HTR-8/SVneo (cell line): ENCODE measurements at regions not wholly inside any gene's neighbourhood (a gene's known extent, or its start where the extent isn't known, plus 50 kb on each side); places are given as distances from the start of the nearest gene placed in this dataset.
"Not testable (repeated sequence)": the region's sequence is repeated elsewhere in the genome, so short reads cannot be mapped to it uniquely, and the experiment has no call there.

Source experiments
- DNase-seq: peaks from one replicate; pipeline ENCODE4 v3.0.0; 2011; ENCODE audit warnings: low spot score, mixed read lengths; ENCODE audit not compliant: insufficient read length
- FAIRE-seq: peaks from 2 replicates; lab custom pipeline; 2011; peaks lifted over from hg19 to GRCh38; lab: Jason Lieb, UNC

DNA sequence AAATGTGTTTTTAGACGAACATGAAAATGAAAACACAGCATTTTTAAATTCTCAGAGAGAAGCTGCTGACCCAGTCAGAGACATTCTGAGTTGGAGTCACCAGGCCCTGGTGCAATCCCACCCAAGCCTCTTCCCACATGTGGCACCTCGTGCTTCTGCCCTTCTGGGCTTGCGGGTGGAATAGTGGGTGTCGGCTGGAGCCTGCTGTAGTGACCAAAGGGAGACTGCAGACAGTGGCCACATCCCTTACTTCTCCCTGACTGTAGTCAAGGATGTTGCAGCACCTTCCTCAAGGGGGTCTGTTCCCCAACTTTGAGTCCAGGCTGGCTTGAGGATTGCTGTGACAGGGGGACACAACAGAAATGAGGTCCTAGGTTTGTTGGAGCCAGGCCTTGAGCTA lies 104.4 kb upstream of the GLI2 start:
- DNase-seq: no peak
- no peak for FAIRE-seq

- FAIRE-seq (no peak), DNase-seq (no peak)
These were observed 103.9 kb upstream of the GLI2 start for GRCh38 chr2:120631724-120632123.

DNA sequence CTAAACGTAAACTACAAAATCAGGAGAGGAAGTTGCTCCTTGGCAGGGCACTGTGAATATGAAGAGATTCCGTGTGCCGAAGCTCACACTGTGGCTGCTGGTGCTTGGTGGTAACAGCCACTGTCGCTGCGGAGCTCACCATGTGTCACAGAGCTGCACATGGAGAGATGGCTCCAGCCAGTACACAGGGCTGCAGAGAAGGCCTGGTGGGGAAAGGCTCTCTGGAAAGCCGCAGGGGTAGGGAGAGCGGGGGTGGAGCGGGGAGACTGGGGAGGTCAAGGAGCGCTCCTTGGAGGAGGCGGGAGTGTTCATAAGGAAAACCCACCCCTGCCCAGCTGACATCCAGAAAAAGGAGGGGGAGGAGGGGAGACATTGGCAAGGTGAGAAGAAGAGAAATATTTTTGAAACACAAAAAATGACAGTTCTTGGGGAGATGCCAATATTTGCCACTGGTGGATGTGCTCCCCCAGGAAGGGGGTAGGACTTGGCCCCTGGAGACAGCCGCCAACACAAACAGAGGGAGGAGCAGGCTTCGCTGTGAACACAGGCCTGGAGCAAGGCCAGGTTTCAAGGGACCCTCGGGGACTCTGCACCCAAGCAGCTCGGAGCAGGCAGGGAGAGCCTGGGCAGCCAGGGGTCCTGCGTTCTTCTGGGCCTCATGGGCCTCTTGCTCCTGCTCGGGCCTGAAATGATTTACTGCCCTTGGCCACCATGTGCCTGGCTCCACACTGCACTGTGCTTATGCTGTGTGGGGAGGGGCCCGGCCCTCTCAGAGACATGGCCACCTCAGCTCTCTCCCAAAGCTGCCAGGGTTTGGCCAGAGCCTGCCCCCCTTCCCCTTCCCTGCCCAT lies 102.6 kb upstream of the GLI2 start:
- DNase-seq (no peak), FAIRE-seq (no peak)

DNA sequence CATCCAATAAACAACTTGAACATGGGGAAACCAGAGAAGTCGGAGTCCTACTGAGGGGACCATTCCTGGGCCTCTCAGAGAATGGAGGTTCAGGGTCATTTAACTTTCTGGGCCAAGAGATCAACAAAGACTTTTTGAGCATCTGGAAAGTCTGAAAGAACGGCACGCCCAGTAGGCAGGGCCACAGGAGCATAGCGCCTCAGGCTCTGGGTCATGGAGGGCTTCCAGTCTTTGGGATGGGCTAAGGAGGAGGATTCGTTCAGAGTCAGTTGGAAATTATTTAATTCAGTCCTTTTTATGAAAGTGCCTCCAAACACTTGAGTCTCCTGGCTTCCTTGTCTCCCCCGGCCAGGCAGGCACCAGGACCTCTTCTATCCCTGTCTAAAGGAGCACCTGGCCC lies 101.1 kb upstream of the GLI2 start:
- no peak for DNase-seq
- FAIRE-seq: no peak

DNA sequence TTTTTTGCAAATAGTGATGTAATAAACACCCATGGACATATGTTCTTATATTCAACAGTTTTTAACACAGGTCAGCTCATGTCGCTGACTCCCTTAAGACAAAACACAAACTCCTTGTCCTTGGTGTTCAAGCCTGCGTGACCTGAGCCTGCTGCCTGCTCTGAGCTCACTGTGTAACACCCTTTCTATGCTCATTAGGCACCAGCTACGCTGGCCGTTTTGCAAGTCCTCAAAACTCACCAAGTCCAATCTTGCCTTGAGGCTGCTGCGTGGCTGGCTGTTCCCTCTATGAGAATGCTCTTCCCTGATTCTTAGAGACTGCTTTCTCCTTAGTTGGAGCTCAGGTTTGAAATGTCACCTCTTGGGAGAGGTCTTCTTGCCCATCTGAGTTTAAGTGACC lies 100.5 kb upstream of the GLI2 start:
- DNase-seq: no peak
- FAIRE-seq: no peak

DNA sequence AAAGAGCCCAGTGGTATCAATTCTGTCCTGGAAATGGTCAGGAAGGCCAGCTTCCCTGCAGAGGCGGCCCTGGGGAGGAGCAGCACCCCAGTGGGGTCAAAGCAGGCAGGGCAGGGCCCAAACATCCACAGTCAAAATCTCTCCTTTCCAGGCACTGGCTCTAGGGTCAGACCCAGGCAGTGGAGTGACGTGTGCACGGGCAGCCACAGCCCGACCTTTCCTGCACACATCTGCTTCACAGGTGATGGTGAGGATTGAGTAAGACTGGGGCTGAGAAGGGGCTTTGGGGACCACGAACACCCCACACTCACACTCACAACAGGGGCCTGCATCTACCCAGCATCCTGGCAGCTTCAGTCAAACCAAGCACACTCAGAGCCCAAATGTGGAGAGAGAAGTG lies 97.8 kb upstream of the GLI2 start:
- DNase-seq (no peak), FAIRE-seq (no peak)

- DNase-seq: no peak
- no peak for FAIRE-seq
These were observed 97.2 kb upstream of the GLI2 start for GRCh38 chr2:120638450-120638849.

GRCh38 chr2:120641366-120641771 lies 94.3 kb upstream of the GLI2 start:
- FAIRE-seq: no peak
- no peak for DNase-seq

DNA sequence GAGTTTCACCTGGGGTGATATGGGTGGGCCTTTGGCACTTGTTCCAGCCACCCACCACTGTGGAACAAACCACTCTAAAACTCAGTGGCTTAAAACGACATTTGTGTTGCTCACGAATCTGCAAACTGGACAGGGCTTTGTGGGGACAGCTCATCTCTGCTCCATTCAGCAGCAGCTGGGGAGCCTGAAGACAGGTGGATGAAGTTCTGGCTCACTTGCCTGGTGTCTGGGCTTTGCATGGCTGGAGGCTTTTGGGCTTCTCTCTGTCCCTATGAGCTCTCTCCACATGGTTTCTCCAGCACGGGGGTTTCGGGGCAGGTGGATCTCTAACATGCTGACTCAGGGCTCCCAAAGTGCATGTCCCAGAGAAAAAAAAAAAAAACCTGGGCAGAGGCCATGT lies 93.0 kb upstream of the GLI2 start:
- DNase-seq: no peak
- FAIRE-seq: no peak

GRCh38 chr2:120646994-120647393 lies 88.7 kb upstream of the GLI2 start:
- FAIRE-seq: no peak
- DNase-seq: no peak

DNA sequence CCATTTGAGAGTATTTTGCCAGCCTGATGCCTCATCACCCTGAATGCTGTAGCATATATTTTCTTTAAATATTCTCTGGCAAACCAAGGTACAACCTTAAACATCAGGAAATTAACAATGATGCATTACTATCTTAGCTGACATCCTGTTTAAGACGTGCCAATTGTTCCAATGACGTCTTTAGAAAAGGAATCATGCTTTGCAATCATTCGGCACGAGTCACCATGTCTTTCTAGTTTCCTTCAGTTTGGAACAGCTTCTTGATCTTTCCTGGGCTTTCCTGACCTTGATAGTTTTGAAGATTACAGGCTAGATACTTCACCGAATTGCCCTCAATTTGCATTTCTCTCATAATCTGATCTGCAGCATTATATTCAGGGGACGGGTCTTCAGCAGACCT lies 88.2 kb upstream of the GLI2 start:
- FAIRE-seq: no peak
- DNase-seq: no peak

DNA sequence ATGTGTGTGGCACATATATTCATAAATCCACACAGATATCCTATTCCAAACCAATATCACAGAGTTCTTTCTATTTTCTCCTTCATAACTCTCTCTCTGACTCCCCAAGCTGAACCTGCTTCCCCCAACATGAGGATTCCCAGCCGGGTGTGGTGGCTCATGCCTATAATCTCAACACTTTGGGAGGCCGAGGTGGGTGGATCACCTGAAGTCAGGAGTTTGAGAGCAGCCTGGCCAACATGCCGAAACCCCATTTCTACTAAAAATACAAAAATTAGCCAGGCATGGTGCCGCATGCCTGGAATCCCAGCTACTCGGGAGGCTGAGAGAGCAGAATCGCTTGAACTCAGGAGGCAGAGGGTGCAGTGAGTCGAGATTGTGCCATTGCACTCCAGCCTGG lies 86.3 kb upstream of the GLI2 start:
- not testable (repeated sequence) for DNase-seq, FAIRE-seq

GRCh38 chr2:120650022-120650644 lies 85.5 kb upstream of the GLI2 start:
- FAIRE-seq (no peak), DNase-seq (no peak)

DNA sequence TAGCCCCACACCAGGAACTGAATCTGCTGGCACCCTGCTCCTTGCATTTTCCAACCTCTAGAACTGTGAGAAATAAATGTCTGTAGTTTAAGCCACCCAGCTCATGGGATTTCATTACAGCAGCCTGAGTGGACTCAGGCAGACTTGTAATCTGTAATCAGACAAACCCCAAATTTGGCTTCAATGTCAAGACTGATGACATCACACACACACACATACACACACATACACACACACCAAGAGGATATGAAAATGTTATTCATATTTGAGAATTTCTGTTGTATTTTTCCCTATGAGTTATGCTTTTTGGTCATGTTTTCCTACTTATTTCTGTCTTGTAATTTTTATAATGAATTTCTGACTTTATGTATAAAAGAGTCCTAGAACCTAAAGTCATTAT lies 83.8 kb upstream of the GLI2 start:
- DNase-seq (no peak), FAIRE-seq (no peak)

GRCh38 chr2:120653046-120653445 lies 82.6 kb upstream of the GLI2 start:
- FAIRE-seq (no peak), DNase-seq (no peak)

DNA sequence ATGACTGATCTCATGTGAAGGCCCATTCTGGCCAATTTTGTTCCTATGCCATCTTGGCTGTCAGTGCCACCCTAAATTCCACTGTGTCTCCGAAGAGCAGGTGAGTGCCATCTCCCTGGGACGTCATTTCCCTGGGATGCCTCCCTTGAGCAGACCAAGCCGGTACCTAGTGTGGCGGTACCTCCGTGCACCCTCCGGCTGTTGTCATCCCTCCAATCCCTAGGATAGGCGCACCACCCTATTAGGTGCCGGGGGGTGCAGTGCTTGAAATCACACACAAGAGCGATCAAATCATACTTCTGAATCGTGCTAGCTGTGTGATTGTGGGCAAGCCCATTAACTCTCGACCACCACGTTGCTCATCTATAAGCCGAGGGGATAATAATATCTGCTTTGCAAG lies 81.8 kb upstream of the GLI2 start:
- no peak for DNase-seq
- FAIRE-seq: no peak

DNA sequence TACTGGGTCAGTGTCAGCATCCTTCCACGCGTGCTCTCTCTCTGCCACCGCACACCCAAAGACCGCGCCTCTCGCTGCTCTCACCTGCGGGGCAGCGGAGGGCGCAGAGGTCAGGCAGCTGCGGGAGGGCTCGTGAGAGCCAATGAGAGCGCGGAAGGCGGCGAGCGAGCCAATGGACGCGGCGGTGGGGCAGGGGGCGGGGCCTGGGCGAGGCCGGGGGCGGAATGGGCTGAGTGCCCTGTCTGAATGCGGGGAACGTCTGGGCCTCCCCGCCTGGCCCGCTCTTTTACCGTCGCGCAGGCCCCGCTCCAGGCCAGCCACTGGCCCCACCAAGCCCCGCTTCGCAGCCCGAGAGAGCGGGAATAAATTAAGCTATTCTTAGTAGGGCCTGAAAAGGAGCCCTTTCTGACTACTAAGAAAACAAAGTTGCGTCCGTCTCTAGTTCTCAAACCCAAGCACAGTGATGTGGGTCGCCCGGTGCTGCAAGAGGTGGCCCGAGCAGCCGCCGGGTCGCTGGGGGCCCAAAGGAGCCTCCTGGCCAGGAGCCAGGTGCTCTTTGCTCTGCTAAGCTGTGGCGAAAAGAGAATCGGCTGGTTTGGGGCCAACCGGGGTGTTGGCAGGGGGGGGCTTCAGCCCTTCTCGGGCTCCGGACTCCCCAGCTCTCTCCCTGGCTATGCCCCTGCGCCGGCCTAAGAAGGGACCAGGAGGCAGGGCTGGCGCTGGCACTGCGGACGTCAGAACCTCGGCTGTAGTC lies 81.1 kb upstream of the GLI2 start:
- FAIRE-seq (no peak), DNase-seq (no peak)

- FAIRE-seq (no peak), DNase-seq (no peak)
These were observed 79.3 kb upstream of the GLI2 start for GRCh38 chr2:120656273-120656950.

DNA sequence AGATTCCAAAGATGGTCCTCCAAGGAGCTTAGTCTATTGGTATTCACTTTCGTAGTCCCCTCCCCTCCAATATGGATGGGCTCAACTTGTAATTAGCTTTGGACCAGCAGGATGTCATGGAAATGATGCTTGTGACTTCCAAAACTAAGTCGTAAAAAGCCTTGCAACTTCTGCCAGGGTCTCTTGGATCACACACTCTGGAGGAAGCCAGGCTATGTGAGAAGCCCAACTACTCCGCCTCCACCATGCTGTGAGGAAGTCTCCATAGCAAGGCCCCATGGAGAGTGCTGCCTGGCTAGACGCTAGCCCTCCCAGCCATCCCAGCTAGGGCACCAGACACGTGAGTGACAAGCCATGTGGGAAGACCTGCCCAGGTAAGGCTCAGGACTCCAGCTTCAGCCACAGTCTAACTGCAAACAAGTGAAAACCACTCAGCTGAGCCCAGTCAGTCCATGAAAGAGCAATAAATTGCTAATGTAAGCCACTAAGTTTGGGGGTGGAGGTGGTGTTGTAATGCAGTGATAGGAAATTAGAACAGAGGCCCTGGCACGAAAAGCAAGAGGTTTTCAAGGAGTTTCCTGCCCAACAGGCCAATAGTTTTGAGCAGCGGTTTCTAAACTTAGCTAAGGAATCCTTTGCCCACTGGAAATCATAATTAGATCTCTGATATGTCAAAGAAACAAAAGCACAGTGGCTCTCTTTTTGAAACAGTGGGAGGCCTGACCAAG lies 77.5 kb upstream of the GLI2 start:
- FAIRE-seq: no peak
- DNase-seq: no peak

GRCh38 chr2:120658770-120659158 lies 76.9 kb upstream of the GLI2 start:
- DNase-seq: no peak
- no peak for FAIRE-seq
